A549 (cell line): ENCODE measurements at regions not wholly inside any gene's neighbourhood (a gene's known extent, or its start where the extent isn't known, plus 50 kb on each side); places are given as distances from the start of the nearest gene placed in this dataset.

ENCODE experiments used
- ATAC-seq, 2 experiments: fragments of 200-7000 bp in 1 of 2; fragments of >200 bp in 1 of 2; cut with Nextera tagmentation in 1 of 2; cut with Tn5 transposase in 1 of 2; 3 replicates each; pipeline versions ENCODE4 v1.8.0 to v1.9.1; 2018 to 2020; ENCODE audit warnings: mild to moderate bottlenecking in 1 of 2, moderate library complexity in 1 of 2
- CTCF ChIA-PET: fragments of 300-600 bp; sonication (Branson Sonifier 250); formaldehyde crosslinking; extraction: SDS; loops from one replicate; lab custom pipeline; 2021; ENCODE audit warnings: antibody characterized with exemption, inconsistent platforms; lab: Yijun Ruan, JAX
- POLR2A ChIA-PET: fragments of 350-600 bp; formaldehyde crosslinking; extraction: SDS; loops from one replicate; lab custom pipeline; 2021; ENCODE audit warnings: antibody characterized with exemption, inconsistent platforms; lab: Yijun Ruan, JAX
- DNase-seq, 2 experiments: peaks; one replicate each; pipeline versions ENCODE4 v3.0.0 to v3.0.0-alpha.2; 2011 to 2016; ENCODE audit warnings: low read depth in 1 of 2, low spot score in 1 of 2
- FAIRE-seq: peaks from 2 replicates; lab custom pipeline; 2011; peaks lifted over from hg19 to GRCh38; lab: Jason Lieb, UNC
- H3K27ac ChIP-seq, 2 experiments: fragments of >200 bp; sonication (Bioruptor Twin); formaldehyde crosslinking; 3 replicates each; pipeline ENCODE4 v1.5.1; 2016 to 2017
- H3K4me1 ChIP-seq: fragments of >200 bp; sonication (Bioruptor Twin); formaldehyde crosslinking; 3 replicates; pipeline ENCODE4 v1.6.1; 2016
- H3K4me2 ChIP-seq: fragments of >200 bp; sonication (Bioruptor Twin); formaldehyde crosslinking; 3 replicates; pipeline ENCODE4 v1.6.1; 2016
- H3K4me3 ChIP-seq: fragments of >200 bp; sonication (Bioruptor Twin); formaldehyde crosslinking; 3 replicates; pipeline ENCODE4 v1.5.1; 2016
- H3K9me3 ChIP-seq: fragments of >200 bp; sonication (Bioruptor Twin); formaldehyde crosslinking; 3 replicates; pipeline ENCODE4 v1.6.1; 2016
- BHLHE40 ChIP-seq: IDR thresholded peaks from 2 replicates; pipeline ENCODE4 v1.6.1; 2012; ENCODE audit warnings: low read depth, low read length, inconsistent platforms
- CEBPB ChIP-seq, 2 experiments: fragments of >200 bp in 1 of 2; sonication (Bioruptor Twin) in 1 of 2; formaldehyde crosslinking in 1 of 2; IDR thresholded peaks; 2 replicates each; pipeline ENCODE4 v1.6.1; 2012 to 2016
- E2F6 ChIP-seq: IDR thresholded peaks from 2 replicates; pipeline ENCODE4 v1.6.1; 2012; ENCODE audit warnings: low read depth, borderline replicate concordance
- EHMT2 ChIP-seq: fragments of 200-600 bp; sonication (generic); IDR thresholded peaks from 2 replicates; pipeline ENCODE4 v1.6.1; 2016; ENCODE audit warnings: antibody characterized with exemption, low read depth, mild to moderate bottlenecking, moderate library complexity
- FOXS1 ChIP-seq: fragments of 250-450 bp; sonication (Bioruptor Pico); IDR thresholded peaks from 2 replicates; pipeline ENCODE4 v1.5.0; 2020; ENCODE audit warnings: mild to moderate bottlenecking, moderate library complexity
- GATA3 ChIP-seq: IDR thresholded peaks from 2 replicates; pipeline ENCODE4 v1.6.1; 2012; ENCODE audit warnings: borderline replicate concordance
- HDAC2 ChIP-seq: fragments of 200-600 bp; sonication (generic); IDR thresholded peaks from 2 replicates; pipeline ENCODE4 v1.6.1; 2016
- HEYL ChIP-seq: fragments of 250-450 bp; sonication (Bioruptor Pico); IDR thresholded peaks from 2 replicates; pipeline ENCODE4 v1.8.0; 2021; ENCODE audit warnings: mild to moderate bottlenecking, moderate library complexity
- HMGXB4 ChIP-seq: fragments of 250-450 bp; sonication (Bioruptor Pico); IDR thresholded peaks from 2 replicates; pipeline ENCODE4 v1.5.0; 2021; ENCODE audit warnings: mild to moderate bottlenecking, moderate library complexity, borderline replicate concordance
- HOXB13 ChIP-seq: fragments of 250-450 bp; sonication (Bioruptor Pico); IDR thresholded peaks from 2 replicates; pipeline ENCODE4 v1.5.0; 2020; ENCODE audit warnings: low read depth, mild to moderate bottlenecking, moderate library complexity
- HOXB5 ChIP-seq: fragments of 250-450 bp; sonication (Bioruptor Pico); IDR thresholded peaks from 2 replicates; pipeline ENCODE4 v1.5.0; 2020; ENCODE audit warnings: mild to moderate bottlenecking, moderate library complexity
- JUNB ChIP-seq: fragments of >200 bp; sonication (Bioruptor Twin); formaldehyde crosslinking; IDR thresholded peaks from 2 replicates; pipeline ENCODE4 v1.6.1; 2016
- NR3C1 ChIP-seq: fragments of >200 bp; sonication (Bioruptor Twin); formaldehyde crosslinking; IDR thresholded peaks from 3 replicates; pipeline ENCODE4 v1.6.1; 2017
- POLR2AphosphoS2 ChIP-seq: conservative IDR thresholded peaks from 2 replicates; pipeline ENCODE4 v1.6.1; 2012; ENCODE audit warnings: low read length, improper control_type of control experiment, inconsistent platforms
- RAD21 ChIP-seq, 2 experiments: fragments of >200 bp in 1 of 2; sonication (Bioruptor Twin) in 1 of 2; formaldehyde crosslinking in 1 of 2; IDR thresholded peaks in 1 of 2; conservative IDR thresholded peaks in 1 of 2; 2 replicates in 1 of 2; 3 replicates in 1 of 2; pipeline ENCODE4 v1.6.1; 2012 to 2018; ENCODE audit warnings: inconsistent platforms in 1 of 2
- RARB ChIP-seq: fragments of 250-450 bp; sonication (Bioruptor Pico); IDR thresholded peaks from 2 replicates; pipeline ENCODE4 v1.8.0; 2021; ENCODE audit warnings: mild to moderate bottlenecking, moderate library complexity
- RCOR1 ChIP-seq: fragments of 150-350 bp; IDR thresholded peaks from 2 replicates; pipeline ENCODE4 v1.6.1; 2014; ENCODE audit warnings: antibody characterized with exemption, low read length, low read depth
- REST ChIP-seq: fragments of 200-600 bp; sonication (generic); IDR thresholded peaks from 2 replicates; pipeline ENCODE4 v1.6.1; 2016; ENCODE audit warnings: antibody characterized with exemption, mild to moderate bottlenecking, moderate library complexity
- SMC3 ChIP-seq: fragments of >200 bp; sonication (Bioruptor Twin); formaldehyde crosslinking; IDR thresholded peaks from 3 replicates; pipeline ENCODE4 v1.6.1; 2018; ENCODE audit warnings: inconsistent platforms
- TFCP2L1 ChIP-seq: fragments of 250-450 bp; sonication (Bioruptor Pico); IDR thresholded peaks from 2 replicates; pipeline ENCODE4 v1.5.0; 2021; ENCODE audit warnings: mild to moderate bottlenecking
- TP53 ChIP-seq: fragments of 250-450 bp; sonication (Bioruptor Pico); IDR thresholded peaks from 2 replicates; pipeline ENCODE4 v1.5.0; 2021; ENCODE audit warnings: mild to moderate bottlenecking, moderate library complexity
- ZC3H11A ChIP-seq: fragments of 450-650 bp; IDR thresholded peaks from 2 replicates; pipeline ENCODE4 v1.6.1; 2014; ENCODE audit warnings: antibody characterized with exemption, mild to moderate bottlenecking
- ZFP36 ChIP-seq: fragments of 450-650 bp; IDR thresholded peaks from 2 replicates; pipeline ENCODE4 v1.6.1; 2014; ENCODE audit warnings: borderline replicate concordance; ENCODE audit not compliant: partially characterized antibody
- WGBS: methylation state at CpG from one replicate; pipeline ENCODE4 v1.1.6; 2017; ENCODE audit errors: missing lambda C conversion rate; 5-methylcytosine and 5-hydroxymethylcytosine counted together

GRCh38 chr10:129116371-129116770, 350.7 kb upstream of the MGMT start:
- H3K4me3 ChIP-seq: no peak overlapping the region
- no peak for DNase-seq
- H3K27ac ChIP-seq: no peak overlapping the region
- ChIA-PET POLR2A (no interaction called here), CTCF (interaction anchor here (0.7 kb wide), 1 partner anchor 405 kb away, joined by 3 read pairs; no protein-coding TSS in a partner anchor)
- no peak for FAIRE-seq
- ATAC-seq: no peak
- TF ChIP-seq CEBPB (IDR thresholded peaks at IDR 0.05) (no peak), SMC3 (no peak), GATA3 (no peak), HOXB5 (CRISPR knock-in tag) (no peak), HDAC2 (no peak), NR3C1 (no peak), REST (no peak)
- H3K4me2 ChIP-seq: no peak overlapping the region
- H3K9me3 ChIP-seq: no peaks in the 10 kb centered on the region
- H3K4me1 ChIP-seq: no peaks in the 10 kb centered on the region
- WGBS: 11% methylated on average over 8 of the region's 8 CpGs

- TF ChIP-seq HMGXB4 (no peak), HOXB5 (CRISPR knock-in tag) (no peak), HOXB13 (CRISPR knock-in tag) (no peak), TFCP2L1 (no peak), ZC3H11A (no peak), BHLHE40 (no peak), HEYL (CRISPR knock-in tag) (no peak), FOXS1 (no peak), RCOR1 (no peak), EHMT2 (no peak), TP53 (CRISPR knock-in tag) (no peak)
- CTCF ChIA-PET: no interaction called here
- 0% methylated on average over 1 of the region's 2 CpGs for WGBS
- DNase-seq (no peak), FAIRE-seq (no peak), ATAC-seq (no peak)
- H3K27ac ChIP-seq: no peak overlapping the region
- H3K4me3 ChIP-seq: no peak overlapping the region
- no peaks in the 10 kb centered on the region for H3K9me3 ChIP-seq
- H3K4me1 ChIP-seq: no peaks in the 10 kb centered on the region
- POLR2A ChIA-PET: no interaction called here
- no peak overlapping the region for H3K4me2 ChIP-seq
These were observed 346.6 kb upstream of the MGMT start for GRCh38 chr10:129120441-129120840.

- H3K9me3 ChIP-seq: no peaks in the 10 kb centered on the region
- no peaks in the 10 kb centered on the region for H3K4me1 ChIP-seq
- FAIRE-seq: no peak
- ChIA-PET CTCF (interaction anchor here (0.8 to 1.0 kb wide), 2 partner anchors 9 to 849 kb away, joined by 3 read pairs; no protein-coding TSS in a partner anchor), POLR2A (no interaction called here)
- H3K4me2 ChIP-seq: no peak overlapping the region
- TF ChIP-seq POLR2AphosphoS2 (no peak), CEBPB (IDR thresholded peaks at IDR 0.05) (no peak), ZFP36 (no peak), E2F6 (no peak), RARB (CRISPR knock-in tag) (no peak), JUNB (no peak), RAD21 (conservative IDR thresholded peaks at IDR 0.05 in 1 of 2, IDR thresholded peaks at IDR 0.05 in 1 of 2) (no peak), NR3C1 (no peak)
- DNase-seq: no peak
- H3K4me3 ChIP-seq: no peak overlapping the region
- 1% methylated on average over 3 of the region's 3 CpGs for WGBS
- no peak overlapping the region for H3K27ac ChIP-seq
- ATAC-seq: no peak
These were observed 344.2 kb upstream of the MGMT start for GRCh38 chr10:129122846-129123245.
